Neural crest cell (in vitro differentiated cells): ENCODE measurements at regions not wholly inside any gene's neighbourhood (a gene's known extent, or its start where the extent isn't known, plus 50 kb on each side); places are given as distances from the start of the nearest gene placed in this dataset.
"Not testable (repeated sequence)": the region's sequence is repeated elsewhere in the genome, so short reads cannot be mapped to it uniquely, and the experiment has no call there.

Experiments used
- DNase-seq: peaks from one replicate; pipeline ENCODE4 v3.0.0; 2021; ENCODE audit warnings: low read depth, mixed read lengths, low spot score
- H3K27ac Mint-ChIP-seq: one replicate; pipeline ENCODE4 v1.8.0; 2021; ENCODE audit warnings: mild to moderate bottlenecking, mixed read lengths; ENCODE audit not compliant: unreplicated experiment
- H3K27me3 Mint-ChIP-seq: 2 replicates; pipeline ENCODE4 v1.8.0; 2021; ENCODE audit warnings: low read depth, mild to moderate bottlenecking, mixed read lengths
- H3K36me3 Mint-ChIP-seq: 2 replicates; pipeline ENCODE4 v1.8.0; 2021; ENCODE audit warnings: low read depth, mild to moderate bottlenecking, mixed read lengths
- H3K4me1 Mint-ChIP-seq: 2 replicates; pipeline ENCODE4 v1.8.0; 2021; ENCODE audit warnings: mixed read lengths
- H3K4me3 Mint-ChIP-seq: one replicate; pipeline ENCODE4 v1.8.0; 2021; ENCODE audit warnings: mild to moderate bottlenecking, mixed read lengths
- H3K9me3 Mint-ChIP-seq: 2 replicates; pipeline ENCODE4 v1.8.0; 2021; ENCODE audit warnings: mixed read lengths
- CTCF ChIP-seq: fragments of 200-600 bp; sonication (generic); conservative IDR thresholded peaks from 2 replicates; pipeline ENCODE4 v1.5.0; 2021; ENCODE audit warnings: antibody characterized with exemption, mild to moderate bottlenecking

- H3K4me1 Mint-ChIP-seq = no peaks in the 10 kb centered on the region
- no peak for DNase-seq
- H3K27me3 Mint-ChIP-seq = no peaks in the 10 kb centered on the region
- H3K27ac Mint-ChIP-seq = no peak overlapping the region
- no peak overlapping the region for H3K4me3 Mint-ChIP-seq
- H3K9me3 Mint-ChIP-seq = no peaks in the 10 kb centered on the region
- no peaks in the 10 kb centered on the region for H3K36me3 Mint-ChIP-seq
- TF ChIP-seq CTCF = no peak
Measured at GRCh38 chr7:142567201-142568075, 181.8 kb upstream of the PRSS1 start.

DNA sequence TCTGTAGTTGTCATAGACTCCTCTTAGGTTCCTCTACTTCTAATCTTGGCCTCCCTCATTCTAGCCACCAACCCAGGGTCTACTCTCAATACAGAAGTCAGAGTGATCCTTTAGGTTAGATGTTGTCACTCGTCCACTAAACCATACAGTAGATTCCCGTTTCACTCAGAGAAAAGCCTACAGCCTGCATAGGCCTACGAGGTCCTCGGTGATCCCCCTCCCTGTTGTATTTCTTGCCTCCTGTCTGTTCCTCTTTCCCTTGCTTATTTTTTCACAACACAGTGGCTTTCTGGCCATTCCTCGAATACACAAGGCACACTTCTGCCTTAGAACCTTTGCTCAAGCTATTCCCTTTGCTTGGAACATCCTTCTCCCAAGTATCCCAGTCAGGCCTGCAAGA, 183.0 kb upstream of the PRSS1 start:
- TF ChIP-seq CTCF = no peak
- Mint-ChIP-seq H3K4me3 (no peak overlapping the region), H3K4me1 (no peaks in the 10 kb centered on the region), H3K27ac (no peak overlapping the region), H3K36me3 (no peaks in the 10 kb centered on the region), H3K27me3 (no peaks in the 10 kb centered on the region), H3K9me3 (no peaks in the 10 kb centered on the region)
- no peak for DNase-seq

DNA sequence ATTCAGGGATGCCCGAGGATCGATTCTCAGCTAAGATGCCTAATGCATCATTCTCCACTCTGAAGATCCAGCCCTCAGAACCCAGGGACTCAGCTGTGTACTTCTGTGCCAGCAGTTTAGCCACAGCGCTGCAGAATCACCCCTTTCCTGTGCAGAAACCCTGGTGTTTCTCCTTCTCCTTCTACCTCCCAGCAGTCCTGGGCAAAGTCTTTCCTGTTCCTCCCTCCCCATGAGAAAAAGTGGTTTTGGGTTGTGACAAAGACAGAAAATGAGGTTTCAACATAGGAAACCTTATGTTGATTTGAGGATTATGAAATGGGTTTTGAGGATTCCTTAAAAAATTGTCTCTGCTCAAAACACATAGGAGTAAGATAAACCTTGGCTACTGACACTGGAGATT, 185.1 kb upstream of the PRSS1 start:
- H3K36me3 Mint-ChIP-seq, H3K4me3 Mint-ChIP-seq, H3K27ac Mint-ChIP-seq, H3K9me3 Mint-ChIP-seq, H3K4me1 Mint-ChIP-seq, DNase-seq, H3K27me3 Mint-ChIP-seq: not testable (repeated sequence)

DNA sequence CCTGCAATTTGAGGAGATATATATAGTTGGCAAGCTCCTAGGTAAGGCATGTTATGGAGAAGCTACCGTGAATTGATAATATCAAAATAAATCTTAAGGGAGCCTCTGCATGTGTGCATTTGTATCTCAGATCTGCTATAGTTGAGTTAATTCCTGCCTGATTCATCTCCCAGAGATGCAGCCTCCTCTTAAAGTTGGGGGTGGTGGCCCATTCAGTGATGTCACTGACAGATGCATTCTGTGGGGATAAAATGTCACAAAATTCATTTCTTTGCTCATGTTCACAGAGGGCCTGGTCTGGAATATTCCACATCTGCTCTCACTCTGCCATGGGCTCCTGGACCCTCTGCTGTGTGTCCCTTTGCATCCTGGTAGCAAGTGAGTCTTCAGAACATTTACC, 185.8 kb upstream of the PRSS1 start:
- Mint-ChIP-seq H3K27ac (no peak overlapping the region), H3K4me3 (no peak overlapping the region), H3K36me3 (no peaks in the 10 kb centered on the region), H3K4me1 (no peaks in the 10 kb centered on the region), H3K9me3 (no peaks in the 10 kb centered on the region), H3K27me3 (no peaks in the 10 kb centered on the region)
- no peak for TF ChIP-seq CTCF
- DNase-seq = no peak

GRCh38 chr7:142562688-142563087, 186.6 kb upstream of the PRSS1 start:
- no peak for DNase-seq

DNA sequence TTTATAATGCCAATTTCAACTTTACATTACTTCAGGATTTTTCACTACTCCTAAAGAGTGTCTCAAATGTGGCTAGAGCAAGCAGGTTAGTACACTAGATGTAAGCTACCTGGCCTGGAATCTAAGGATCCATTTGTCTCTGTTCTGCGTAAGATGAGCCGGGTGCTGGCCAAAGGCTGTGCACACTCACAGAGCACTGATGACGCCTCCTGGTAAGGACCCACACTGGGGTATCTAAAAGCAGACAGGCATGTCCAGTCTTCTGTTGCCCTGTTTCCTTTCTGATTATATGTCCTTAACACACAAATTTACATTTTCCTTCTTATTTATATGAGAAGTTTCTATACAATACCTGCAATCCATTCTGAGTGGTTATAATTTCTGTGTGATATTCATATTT, 187.9 kb upstream of the PRSS1 start:
- H3K36me3 Mint-ChIP-seq, H3K9me3 Mint-ChIP-seq: not testable (repeated sequence)

More at GRCh38 chr7:142562688-142563087, 186.6 kb upstream of the PRSS1 start:
- Mint-ChIP-seq H3K4me1 (no peaks in the 10 kb centered on the region), H3K27ac (no peak overlapping the region), H3K4me3 (no peak overlapping the region), H3K9me3 (no peaks in the 10 kb centered on the region), H3K36me3 (no peaks in the 10 kb centered on the region), H3K27me3 (no peaks in the 10 kb centered on the region)
- no peak for TF ChIP-seq CTCF

DNA sequence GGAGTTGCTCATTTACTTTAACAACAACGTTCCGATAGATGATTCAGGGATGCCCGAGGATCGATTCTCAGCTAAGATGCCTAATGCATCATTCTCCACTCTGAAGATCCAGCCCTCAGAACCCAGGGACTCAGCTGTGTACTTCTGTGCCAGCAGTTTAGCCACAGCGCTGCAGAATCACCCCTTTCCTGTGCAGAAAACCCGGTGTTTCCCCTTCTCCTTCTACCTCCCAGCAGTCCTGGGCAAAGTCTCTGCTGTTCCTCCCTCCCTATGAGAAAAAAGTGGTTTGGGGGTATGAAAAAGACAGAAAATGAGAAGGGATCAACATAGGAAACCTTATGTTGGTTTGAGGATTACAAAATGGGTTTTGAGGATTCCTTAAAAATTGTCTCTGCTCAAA, 188.5 kb upstream of the PRSS1 start:
- H3K27me3 Mint-ChIP-seq, H3K27ac Mint-ChIP-seq, H3K4me1 Mint-ChIP-seq: not testable (repeated sequence)

More for the DNA sequence above, 187.9 kb upstream of the PRSS1 start:
- DNase-seq, H3K4me1 Mint-ChIP-seq, H3K27ac Mint-ChIP-seq, H3K4me3 Mint-ChIP-seq, H3K27me3 Mint-ChIP-seq: not testable (repeated sequence)

More for the DNA sequence above, 188.5 kb upstream of the PRSS1 start:
- H3K4me3 Mint-ChIP-seq, H3K9me3 Mint-ChIP-seq, DNase-seq, H3K36me3 Mint-ChIP-seq: not testable (repeated sequence)
